Right renal cortex interstitium (tissue), 3 donors: ENCODE measurements at regions not wholly inside any gene's neighbourhood (a gene's known extent, or its start where the extent isn't known, plus 50 kb on each side); places are given as distances from the start of the nearest gene placed in this dataset.
"Not testable (repeated sequence)": the region's sequence is repeated elsewhere in the genome, so short reads cannot be mapped to it uniquely, and the experiment has no call there.

Experiments used
- DNase-seq, 3 donors: peaks; one replicate each; pipeline ENCODE4 v3.0.0-alpha.2; 2013; ENCODE audit warnings: low read depth in 3 of 3, low spot score in 2 of 3

DNA sequence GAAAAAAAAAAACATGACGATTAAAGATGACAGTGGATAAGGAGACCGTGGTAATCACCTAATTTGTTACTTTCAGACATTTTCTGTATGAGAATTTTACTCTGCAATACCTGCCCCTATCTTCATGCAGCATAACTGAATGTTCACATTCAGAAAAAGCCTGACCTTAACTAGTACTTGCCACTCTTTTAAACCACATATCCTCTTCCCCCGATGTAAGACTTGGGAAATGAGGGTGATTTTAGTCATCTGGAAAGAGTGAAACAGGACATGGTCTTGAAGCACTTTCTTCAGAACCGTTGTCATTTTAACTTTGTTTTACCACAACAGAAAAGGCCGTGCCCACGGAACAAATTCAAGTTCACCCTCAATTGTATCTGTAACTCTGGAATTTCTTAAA is 318.5 kb downstream of the BCL2L11 start:
- DNase-seq, result not testable (repeated sequence)

DNA sequence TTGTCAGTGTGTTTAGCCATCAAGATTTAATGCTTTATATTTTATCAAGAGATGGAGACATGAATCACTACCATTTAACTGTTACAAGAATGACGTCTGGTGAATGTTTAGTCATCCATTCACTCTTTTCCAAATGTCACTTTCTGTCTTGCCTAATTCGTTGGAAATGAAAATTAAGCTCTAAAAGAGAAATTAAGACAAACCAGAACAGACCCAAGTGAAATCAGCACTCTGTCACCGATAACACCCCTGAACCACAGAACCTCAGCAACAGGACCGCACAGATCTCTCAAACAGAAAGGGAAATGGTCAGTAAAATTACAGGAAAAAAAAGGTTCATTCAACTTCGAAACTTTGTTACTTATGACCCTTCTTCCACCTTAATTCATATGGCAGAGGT is 320.9 kb downstream of the BCL2L11 start:
- not testable (repeated sequence) for DNase-seq

GRCh38 chr2:111442767-111443454 is 322.2 kb downstream of the BCL2L11 start:
- DNase-seq, result not testable (repeated sequence)

- DNase-seq, result not testable (repeated sequence)
Measured at GRCh38 chr2:111444516-111444915, 323.8 kb downstream of the BCL2L11 start.

- not testable (repeated sequence) for DNase-seq
Measured at GRCh38 chr2:111445191-111445929, 324.6 kb downstream of the BCL2L11 start.

DNA sequence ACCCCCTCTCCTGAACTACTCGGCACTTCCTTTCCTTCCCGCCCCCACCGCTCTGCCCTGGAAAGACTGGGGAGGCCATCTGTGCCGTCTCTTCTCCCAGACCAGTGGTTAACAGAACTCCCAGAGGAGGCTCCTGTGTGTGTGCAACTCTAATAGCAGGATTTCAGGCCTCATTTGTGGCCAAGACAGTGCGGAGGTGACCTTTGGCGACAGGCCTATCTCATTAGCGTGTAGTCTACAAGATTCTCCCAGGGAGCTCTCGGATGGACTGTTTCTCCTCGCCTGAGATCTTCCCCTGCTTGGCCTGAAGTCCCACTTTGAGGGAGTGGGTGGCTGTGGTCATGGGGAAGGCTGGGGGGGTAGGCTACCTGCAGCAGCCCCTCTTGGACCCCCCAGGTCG is 325.2 kb downstream of the BCL2L11 start:
- DNase-seq, result not testable (repeated sequence)

DNA sequence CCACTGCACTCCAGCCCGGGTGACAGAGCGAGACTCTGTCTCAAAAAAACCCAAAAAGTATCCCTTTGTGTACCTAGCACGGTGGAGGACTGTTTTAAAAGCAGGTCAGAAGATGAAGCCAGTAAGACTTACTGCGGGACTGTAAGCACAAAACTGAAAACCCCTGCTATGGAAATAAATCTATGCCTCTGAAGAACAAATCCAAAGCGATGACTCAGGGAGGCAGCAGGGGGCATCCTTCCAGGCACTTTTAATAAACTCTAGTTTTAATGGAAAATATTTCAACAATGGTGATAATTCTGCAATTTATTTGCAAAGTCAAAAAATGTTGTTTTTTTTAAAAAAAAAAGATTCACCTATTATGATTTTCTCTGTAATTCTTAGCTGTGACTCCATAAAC is 326.8 kb downstream of the BCL2L11 start:
- DNase-seq, result not testable (repeated sequence)

DNA sequence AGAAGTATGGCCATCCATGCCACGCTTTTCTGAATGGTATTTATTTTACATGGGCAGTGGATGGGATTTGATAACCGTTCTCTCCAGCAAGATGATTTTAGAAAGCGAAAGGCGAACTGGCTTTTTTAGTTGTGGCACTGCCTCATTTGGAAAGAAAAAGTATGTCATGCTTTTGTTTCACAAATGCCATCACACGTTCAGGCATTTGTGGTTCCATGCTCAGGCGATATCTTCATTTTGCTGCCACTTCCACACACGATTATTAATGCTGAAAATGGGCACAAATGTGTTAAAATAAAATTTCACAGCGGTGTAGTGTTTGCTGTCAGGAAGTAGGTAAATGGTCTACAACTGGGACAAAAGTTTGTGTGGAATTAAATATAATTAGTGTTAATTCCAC is 328.1 kb downstream of the BCL2L11 start:
- not testable (repeated sequence) for DNase-seq

DNA sequence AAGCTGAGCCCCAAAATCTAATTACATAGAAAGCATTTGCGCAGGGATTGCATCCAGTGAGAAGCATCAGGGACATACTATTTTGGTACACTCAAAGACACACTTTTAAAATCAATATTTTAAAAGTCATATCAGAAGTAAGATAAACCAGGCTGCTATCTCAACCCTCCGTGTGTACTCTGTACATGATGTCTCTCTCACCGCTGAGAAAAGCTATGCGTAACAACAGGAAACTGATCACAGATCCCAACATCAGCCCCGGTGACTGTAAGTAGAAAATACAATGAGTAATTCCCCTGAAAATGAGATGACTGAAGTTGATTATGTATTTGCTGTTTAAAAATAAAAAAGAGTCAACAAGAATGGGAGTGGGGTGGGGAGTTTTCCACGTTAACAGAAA is 329.8 kb downstream of the BCL2L11 start:
- DNase-seq, result not testable (repeated sequence)

GRCh38 chr2:111451692-111452199 is 331.0 kb downstream of the BCL2L11 start:
- not testable (repeated sequence) for DNase-seq

- DNase-seq, result not testable (repeated sequence)
Measured at GRCh38 chr2:111452208-111452607, 331.5 kb downstream of the BCL2L11 start.

- DNase-seq, result not testable (repeated sequence)
Measured at GRCh38 chr2:111453308-111453707, 332.6 kb downstream of the BCL2L11 start.

DNA sequence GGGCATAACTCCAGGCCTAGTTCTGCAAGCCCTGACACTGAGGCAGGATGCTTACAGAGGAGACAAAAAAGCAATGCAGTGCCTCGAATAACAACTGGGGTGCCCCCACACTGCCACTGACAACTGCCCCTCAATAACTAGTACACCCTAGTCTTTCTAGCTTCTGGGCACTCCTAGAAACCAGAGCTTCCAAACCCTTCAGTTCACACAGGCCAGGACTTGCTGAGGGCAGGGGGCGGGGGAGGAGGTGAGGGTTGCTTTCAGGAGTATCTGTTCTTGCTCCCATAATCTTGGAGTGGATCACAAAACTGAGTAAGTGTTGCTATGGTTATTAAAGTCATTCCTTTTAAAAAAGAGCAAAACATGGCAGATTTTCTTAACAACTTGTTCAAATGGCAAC is 333.1 kb downstream of the BCL2L11 start:
- not testable (repeated sequence) for DNase-seq

- not testable (repeated sequence) for DNase-seq
Measured at GRCh38 chr2:111454404-111454803, 333.7 kb downstream of the BCL2L11 start.

DNA sequence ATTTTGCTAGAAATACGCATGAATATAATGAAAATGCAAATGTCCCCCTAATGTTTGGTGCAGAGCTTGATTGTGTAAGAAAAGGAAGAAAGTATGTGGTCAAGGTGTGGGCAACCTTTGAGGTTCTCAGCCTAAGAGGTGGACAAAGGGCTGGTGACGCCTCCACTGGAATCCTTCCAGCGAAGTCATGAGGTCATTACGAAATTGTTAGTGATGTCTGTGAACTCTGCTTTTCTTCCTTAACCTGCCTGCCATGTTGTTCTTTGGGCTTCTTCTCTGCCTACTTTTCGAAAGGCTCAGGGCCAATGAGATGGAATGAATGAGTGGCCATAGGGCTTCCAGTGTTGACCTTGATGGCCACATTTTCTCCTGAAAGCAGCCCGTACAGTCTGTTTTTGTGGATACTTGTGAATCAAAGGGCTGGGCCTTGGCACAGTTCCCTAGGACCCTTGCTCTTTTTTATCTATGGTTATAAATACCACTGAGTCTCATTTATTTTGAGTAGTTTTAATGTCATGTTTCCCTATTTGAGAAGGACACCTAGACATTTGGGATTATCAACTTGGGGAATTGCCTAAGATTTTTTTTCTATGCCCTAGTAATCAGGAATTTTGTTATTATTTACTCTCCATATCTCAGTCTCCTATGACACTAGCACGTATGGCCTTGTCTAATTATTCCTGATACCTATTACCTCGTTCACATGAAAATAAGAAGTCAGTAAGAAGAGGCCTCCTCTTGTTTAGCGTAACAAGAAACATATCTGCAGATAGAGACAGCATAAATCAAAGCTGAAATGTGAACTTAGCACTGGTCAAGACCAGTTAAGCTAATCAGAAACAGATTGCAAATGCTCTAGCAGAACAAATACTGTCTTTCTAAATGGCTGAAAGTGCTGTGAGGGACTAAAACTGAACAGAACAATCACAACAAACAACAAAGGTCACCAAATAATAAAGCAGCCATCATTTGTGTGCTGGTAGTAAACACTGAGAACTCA is 334.6 kb downstream of the BCL2L11 start:
- DNase-seq, result not testable (repeated sequence)

DNA sequence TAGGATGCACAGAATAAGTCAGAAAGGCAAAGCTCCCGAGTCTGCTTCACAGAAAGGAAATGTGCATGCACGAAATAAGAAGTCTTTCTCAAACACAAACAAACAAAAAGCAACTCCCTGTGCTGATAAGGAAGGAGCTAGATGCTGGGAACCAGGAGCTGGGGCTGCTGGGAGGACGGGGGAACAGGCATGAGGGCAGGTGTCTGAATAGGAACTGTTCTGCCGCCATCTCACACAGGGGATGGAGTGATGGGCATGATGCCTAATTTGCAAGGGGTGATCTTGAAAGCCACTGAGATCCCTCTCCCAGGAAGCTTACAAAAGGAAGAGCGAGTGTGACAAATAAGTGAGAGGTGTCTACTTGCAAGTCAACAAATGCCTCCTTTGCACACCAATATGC is 336.5 kb downstream of the BCL2L11 start:
- not testable (repeated sequence) for DNase-seq

DNA sequence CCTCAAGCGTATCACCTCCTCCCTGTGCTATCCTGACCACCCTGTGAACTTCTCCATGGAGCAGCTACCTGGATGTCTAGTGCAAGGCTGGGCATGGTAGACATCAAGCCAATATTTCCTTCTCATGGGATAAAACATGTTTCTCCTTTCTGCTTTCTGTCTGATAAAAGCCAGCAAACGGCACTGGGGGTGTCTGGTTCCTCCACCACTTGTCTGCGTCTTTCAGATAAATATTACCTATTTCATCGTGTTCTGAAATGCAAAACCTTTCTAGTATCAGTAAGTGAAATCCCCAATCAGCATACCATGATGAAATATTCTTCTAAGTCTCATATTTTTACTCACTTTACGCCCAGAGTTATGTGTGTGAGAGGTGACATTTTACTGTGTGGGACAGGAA is 340.2 kb downstream of the BCL2L11 start:
- DNase-seq, result not testable (repeated sequence)

DNA sequence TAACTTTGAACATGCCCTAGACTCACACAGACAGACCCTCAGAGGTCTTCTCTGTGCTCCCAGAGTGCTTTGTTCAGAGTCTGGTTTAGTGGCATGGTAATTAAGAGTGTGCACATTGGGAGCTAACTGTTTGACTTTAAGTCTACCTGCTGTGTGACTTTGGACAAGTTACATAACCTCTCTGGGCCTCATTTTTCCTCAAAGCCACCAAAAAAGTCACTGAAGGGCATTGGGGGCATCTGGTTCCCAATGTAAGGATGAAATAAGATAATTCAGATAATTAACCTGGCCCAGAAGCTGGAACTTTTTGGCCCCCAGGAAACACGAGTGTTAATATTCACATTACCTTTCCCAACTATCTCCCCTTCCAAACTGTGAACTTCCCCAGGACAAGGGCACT is 341.1 kb downstream of the BCL2L11 start:
- not testable (repeated sequence) for DNase-seq

GRCh38 chr2:111462572-111462971 is 341.9 kb downstream of the BCL2L11 start:
- not testable (repeated sequence) for DNase-seq

GRCh38 chr2:111463238-111463848 is 342.6 kb downstream of the BCL2L11 start:
- DNase-seq, result not testable (repeated sequence)
